ENCODE measurements at regions not wholly inside any gene's neighbourhood (a gene's known extent, or its start where the extent isn't known, plus 50 kb on each side); places are given as distances from the start of the nearest gene placed in this dataset.

DNA sequence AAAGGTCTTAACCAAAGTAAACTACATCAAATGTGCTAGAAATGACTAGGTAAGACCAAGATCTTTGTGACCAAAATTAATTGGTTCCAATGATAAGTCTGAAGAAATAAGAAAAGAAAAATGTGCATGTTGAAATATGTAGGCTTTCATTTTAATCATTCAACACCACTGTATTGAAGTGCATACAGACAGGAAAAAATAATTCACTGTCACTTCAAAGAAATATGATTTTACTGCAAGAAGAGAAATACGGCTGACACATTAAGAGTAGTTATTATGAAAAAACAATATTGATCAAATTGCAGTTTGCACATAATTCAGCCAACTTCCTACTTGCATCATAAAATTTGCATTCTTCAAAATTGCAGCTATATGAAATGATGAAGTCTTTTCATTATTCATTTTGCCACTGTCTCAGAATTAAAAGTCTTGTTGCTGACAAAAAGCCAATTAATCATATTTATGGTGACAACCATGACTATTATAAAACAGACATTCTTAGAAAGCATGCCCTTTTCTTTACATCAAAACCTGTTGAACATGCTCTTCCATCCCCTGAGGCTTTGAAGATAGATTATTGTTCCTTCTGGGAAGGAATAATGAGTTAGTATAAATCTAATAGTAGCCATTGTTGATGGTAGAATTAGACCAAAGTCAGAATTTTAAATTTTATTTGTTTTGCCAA is 405.9 kb upstream of the MAD2L1 start:
- no peak overlapping the region for H3K4me2 ChIP-seq (ENCODE audit: low read depth, low read length)
- no peaks in the 10 kb centered on the region for H4K20me1 ChIP-seq (ENCODE audit: insufficient read depth, low read length)
- DNase-seq (ENCODE audit: low spot score) (no peak), ATAC-seq (no peak), FAIRE-seq (no peak)
- H3K9ac ChIP-seq (ENCODE audit: insufficient read depth, low read depth, low read length), result no peak overlapping the region
- no peak overlapping the region for H3K4me3 ChIP-seq (replicated peaks in 1 of 3; ENCODE audit: insufficient read depth in 1 of 3, low read depth in 2 of 3, low read length in 3 of 3)
- no peaks in the 10 kb centered on the region for H3K4me1 ChIP-seq (ENCODE audit: insufficient read depth, low read length)
- intact Hi-C loops (cut with micrococcal nuclease; ENCODE audit: unreplicated experiment), result no loop called here
- H3K79me2 ChIP-seq (ENCODE audit: insufficient read depth, low read length), result no peaks in the 10 kb centered on the region
- ChIA-PET CTCF (ENCODE audit: low intra/inter-chr PET ratio, low total read pairs) (no interaction called here), POLR2A (no interaction called here)
- in situ Hi-C loops (cut with HindIII; ENCODE audit: extremely low pct_ligation_motif_present, low pct_unique_long_range_greater_than_20kb), result no loop called here
- H3K27ac ChIP-seq (ENCODE audit: extremely low read length, insufficient read depth, low read length), result no peak overlapping the region
- H3K27me3 ChIP-seq (ENCODE audit: control insufficient read depth in 1 of 2, insufficient read depth in 2 of 2, low read length in 2 of 2), result no peaks in the 10 kb centered on the region
- no peak for TF ChIP-seq SMAD3 (CRISPR knock-in tag; IDR thresholded peaks at IDR 0.05)
- TF ChIP-seq U2AF1 (optimal IDR thresholded peaks at IDR 0.05; ENCODE audit: low read depth, low read length), result no peak
- TF ChIP-seq HOXA9 (CRISPR knock-in tag; IDR thresholded peaks at IDR 0.05; ENCODE audit: borderline replicate concordance), result no peak
- TF ChIP-seq, protein P1, sequence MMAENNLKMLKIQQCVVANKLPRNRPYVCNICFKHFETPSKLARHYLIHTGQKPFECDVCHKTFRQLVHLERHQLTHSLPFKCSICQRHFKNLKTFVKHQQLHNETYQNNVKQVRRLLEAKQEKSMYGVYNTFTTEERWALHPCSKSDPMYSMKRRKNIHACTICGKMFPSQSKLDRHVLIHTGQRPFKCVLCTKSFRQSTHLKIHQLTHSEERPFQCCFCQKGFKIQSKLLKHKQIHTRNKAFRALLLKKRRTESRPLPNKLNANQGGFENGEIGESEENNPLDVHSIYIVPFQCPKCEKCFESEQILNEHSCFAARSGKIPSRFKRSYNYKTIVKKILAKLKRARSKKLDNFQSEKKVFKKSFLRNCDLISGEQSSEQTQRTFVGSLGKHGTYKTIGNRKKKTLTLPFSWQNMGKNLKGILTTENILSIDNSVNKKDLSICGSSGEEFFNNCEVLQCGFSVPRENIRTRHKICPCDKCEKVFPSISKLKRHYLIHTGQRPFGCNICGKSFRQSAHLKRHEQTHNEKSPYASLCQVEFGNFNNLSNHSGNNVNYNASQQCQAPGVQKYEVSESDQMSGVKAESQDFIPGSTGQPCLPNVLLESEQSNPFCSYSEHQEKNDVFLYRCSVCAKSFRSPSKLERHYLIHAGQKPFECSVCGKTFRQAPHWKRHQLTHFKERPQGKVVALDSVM (CRISPR knock-in tag; IDR thresholded peaks at IDR 0.05), result no peak
- no peak for TF ChIP-seq ZZZ3 (CRISPR knock-in tag; IDR thresholded peaks at IDR 0.05; ENCODE audit: borderline replicate concordance)
- no peak for TF ChIP-seq ZNF496 (CRISPR knock-in tag; IDR thresholded peaks at IDR 0.05; ENCODE audit: insufficient replicate concordance)
- TF ChIP-seq DPF2 (CRISPR knock-in tag; IDR thresholded peaks at IDR 0.05; ENCODE audit: borderline replicate concordance, low read depth), result no peak
- TF ChIP-seq, protein P2, sequence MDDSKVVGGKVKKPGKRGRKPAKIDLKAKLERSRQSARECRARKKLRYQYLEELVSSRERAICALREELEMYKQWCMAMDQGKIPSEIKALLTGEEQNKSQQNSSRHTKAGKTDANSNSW (CRISPR knock-in tag; IDR thresholded peaks at IDR 0.05; ENCODE audit: borderline replicate concordance), result no peak
- no peak for TF ChIP-seq ELF1 (CRISPR knock-in tag; IDR thresholded peaks at IDR 0.05)
- no peak for TF ChIP-seq ZNF333 (CRISPR knock-in tag; IDR thresholded peaks at IDR 0.05; ENCODE audit: borderline replicate concordance)
- no peak for TF ChIP-seq CBX5 (CRISPR knock-in tag; IDR thresholded peaks at IDR 0.05; ENCODE audit: borderline replicate concordance)
- no peak for TF ChIP-seq RBM39 (IDR thresholded peaks at IDR 0.05; ENCODE audit: low read depth, low read length, poor library complexity, severe bottlenecking)
- TF ChIP-seq ZNF354B (CRISPR knock-in tag; IDR thresholded peaks at IDR 0.05), result no peak
- TF ChIP-seq, protein P3, sequence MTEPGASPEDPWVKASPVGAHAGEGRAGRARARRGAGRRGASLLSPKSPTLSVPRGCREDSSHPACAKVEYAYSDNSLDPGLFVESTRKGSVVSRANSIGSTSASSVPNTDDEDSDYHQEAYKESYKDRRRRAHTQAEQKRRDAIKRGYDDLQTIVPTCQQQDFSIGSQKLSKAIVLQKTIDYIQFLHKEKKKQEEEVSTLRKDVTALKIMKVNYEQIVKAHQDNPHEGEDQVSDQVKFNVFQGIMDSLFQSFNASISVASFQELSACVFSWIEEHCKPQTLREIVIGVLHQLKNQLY (CRISPR knock-in tag; IDR thresholded peaks at IDR 0.05), result no peak
- no peak for TF ChIP-seq ZNF124 (CRISPR knock-in tag; IDR thresholded peaks at IDR 0.05)
- TF ChIP-seq, protein P4, sequence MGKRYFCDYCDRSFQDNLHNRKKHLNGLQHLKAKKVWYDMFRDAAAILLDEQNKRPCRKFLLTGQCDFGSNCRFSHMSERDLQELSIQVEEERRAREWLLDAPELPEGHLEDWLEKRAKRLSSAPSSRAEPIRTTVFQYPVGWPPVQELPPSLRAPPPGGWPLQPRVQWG (CRISPR knock-in tag; IDR thresholded peaks at IDR 0.05; ENCODE audit: borderline replicate concordance, low read depth), result no peak
- no peak for TF ChIP-seq ATF7-NPFF (CRISPR knock-in tag; IDR thresholded peaks at IDR 0.05; ENCODE audit: low read depth)
- no peak for TF ChIP-seq ZFP90 (CRISPR knock-in tag; IDR thresholded peaks at IDR 0.05; ENCODE audit: borderline replicate concordance)
- no TSS peak for BruUV-seq (replicated peaks)
- H3K36me3 ChIP-seq (replicated peaks in 1 of 2; ENCODE audit: control insufficient read depth in 1 of 2, insufficient read depth in 2 of 2, low read length in 2 of 2), result no peaks in the 10 kb centered on the region
- no peak overlapping the region for H2AFZ ChIP-seq (ENCODE audit: low read length)
- H3K9me3 ChIP-seq (ENCODE audit: low read length), result no peaks in the 10 kb centered on the region
- 0% methylated on average over 1 of the region's 1 CpG for WGBS (ENCODE audit: low lambda C conversion rate)

Data from HepG2 (cell line).